Endothelial cell of umbilical vein (primary cell): ENCODE measurements at regions not wholly inside any gene's neighbourhood (a gene's known extent, or its start where the extent isn't known, plus 50 kb on each side); places are given as distances from the start of the nearest gene placed in this dataset.

Experiments used
- CTCF ChIP-seq, 2 donors: IDR thresholded peaks; 1 replicate in 1 of 2; 2 replicates in 1 of 2; pipeline ENCODE4 v1.5.1; 2011; ENCODE audit warnings: low read length in 2 of 2, mild to moderate bottlenecking in 2 of 2, moderate library complexity in 2 of 2, control low read depth in 1 of 2, inconsistent platforms in 1 of 2, low read depth in 1 of 2; ENCODE audit not compliant: insufficient read depth in 1 of 2; ENCODE audit errors: extremely low read depth in 1 of 2
- EZH2 ChIP-seq: IDR thresholded peaks from 2 replicates; pipeline ENCODE4 v1.6.1; 2012; ENCODE audit warnings: borderline replicate concordance, low read depth, mild to moderate bottlenecking, moderate library complexity, low read length, inconsistent platforms; ENCODE audit not compliant: severe bottlenecking
- FOS ChIP-seq: IDR thresholded peaks from 2 replicates; pipeline ENCODE4 v1.6.1; 2011; ENCODE audit warnings: mild to moderate bottlenecking, low read length, moderate library complexity, borderline replicate concordance; ENCODE audit not compliant: insufficient read depth
- POLR2A ChIP-seq: IDR thresholded peaks from 2 replicates; pipeline ENCODE4 v1.6.1; 2012; ENCODE audit warnings: low read depth, mild to moderate bottlenecking, control low read depth, low read length
- POLR2AphosphoS5 ChIP-seq: IDR thresholded peaks from 2 replicates; pipeline ENCODE4 v1.6.1; 2012; ENCODE audit warnings: low read depth, mild to moderate bottlenecking, control low read depth, low read length, moderate library complexity; ENCODE audit not compliant: insufficient read depth

GRCh38 chr2:3000125-3000524 lies 377.5 kb downstream of the EIPR1 start:
- TF ChIP-seq CTCF (IDR thresholded peaks at IDR 0.05; ENCODE audit: extremely low read depth in 1 of 2, insufficient read depth in 1 of 2, low read depth in 1 of 2, low read length in 2 of 2) (no peak), POLR2AphosphoS5 (no peak), EZH2 (no peak), FOS (no peak), POLR2A (no peak)
